ENCODE measurements at regions not wholly inside any gene's neighbourhood (a gene's known extent, or its start where the extent isn't known, plus 50 kb on each side); places are given as distances from the start of the nearest gene placed in this dataset.

- H3K4me2 ChIP-seq (ENCODE audit: control insufficient read depth, insufficient read depth): no peak overlapping the region
- no peaks in the 10 kb centered on the region for H3K4me1 ChIP-seq (ENCODE audit: control insufficient read depth, insufficient read depth, low read length)
- H3K9me3 ChIP-seq (replicated peaks; ENCODE audit: control insufficient read depth, insufficient read depth, low read length): no peaks in the 10 kb centered on the region
- intact Hi-C loops (cut with micrococcal nuclease; ENCODE audit: unreplicated experiment): loop anchor here (5.0 to 10.0 kb wide), 3 partner anchors 468 to 1635 kb away; no protein-coding TSS in a partner anchor
- H3K9ac ChIP-seq (ENCODE audit: control insufficient read depth, insufficient read depth, low read length): no peak overlapping the region
- SMC1A ChIA-PET (ENCODE audit: uncharacterized antibody, unreplicated experiment): interaction anchor here (0.8 to 2.4 kb wide), 2 partner anchors 110 to 399 kb away, joined by 3 to 8 read pairs; no protein-coding TSS in a partner anchor
- no peaks in the 10 kb centered on the region for H3K36me3 ChIP-seq (ENCODE audit: control insufficient read depth in 2 of 2, insufficient read depth in 2 of 2, low read length in 1 of 2)
- DNase-seq (ENCODE audit: low read depth, low spot score) (no peak), ATAC-seq (no peak), FAIRE-seq (no peak)
- CTCF ChIA-PET: interaction anchor here (0.6 to 1.8 kb wide), 3 partner anchors 399 to 1013 kb away, joined by 3 to 7 read pairs (median 3); no protein-coding TSS in a partner anchor
- no peaks in the 10 kb centered on the region for H4K20me1 ChIP-seq (ENCODE audit: control insufficient read depth, insufficient read depth)
- no TSS peak for BruUV-seq (replicated peaks)
- H2AFZ ChIP-seq (ENCODE audit: control insufficient read depth, low read depth, low read length): no peak overlapping the region
- no peak overlapping the region for H3K4me3 ChIP-seq
- no peaks in the 10 kb centered on the region; a peak in 1 of 4 replicates for H3K27me3 ChIP-seq (replicated peaks in 1 of 2; ENCODE audit: control insufficient read depth in 2 of 2, insufficient read depth in 2 of 2, low read length in 1 of 2)
- in situ Hi-C loops (cut with MboI): loop anchor here (25.0 kb wide), 1 partner anchor 995 kb away; no protein-coding TSS in a partner anchor
- no peaks in the 10 kb centered on the region for H3K79me2 ChIP-seq (ENCODE audit: control insufficient read depth, insufficient read depth, low read length)
- RAD21 ChIA-PET (ENCODE audit: unreplicated experiment): interaction anchor here (1.9 kb wide), 1 partner anchor 305 kb away, joined by 5 read pairs; no protein-coding TSS in a partner anchor
- POLR2A ChIA-PET: no interaction called here
- TF ChIP-seq SMAD5 (IDR thresholded peaks at IDR 0.05; ENCODE audit: low read depth): no peak
- TF ChIP-seq SIX5 (IDR thresholded peaks at IDR 0.05; ENCODE audit: low read depth, low read length, severe bottlenecking): no peak
- WGBS (ENCODE audit: insufficient coverage, insufficient replicate concordance, low lambda C conversion rate, missing lambda C conversion rate): 0% methylated on average over 1 of the region's 1 CpG
- H3K27ac ChIP-seq (ENCODE audit: control insufficient read depth, insufficient read depth): no peak overlapping the region
Measured at GRCh38 chr4:111632641-111633151, 512.6 kb upstream of the FAM241A start.

GRCh38 chr4:111633663-111634266 lies 511.5 kb upstream of the FAM241A start:
- H3K9me3 ChIP-seq (replicated peaks; ENCODE audit: control insufficient read depth, insufficient read depth, low read length): no peaks in the 10 kb centered on the region
- no peaks in the 10 kb centered on the region for H4K20me1 ChIP-seq (ENCODE audit: control insufficient read depth, insufficient read depth)
- WGBS (ENCODE audit: insufficient coverage, insufficient replicate concordance, low lambda C conversion rate, missing lambda C conversion rate): 58% methylated on average over 7 of the region's 7 CpGs
- ATAC-seq (no peak), DNase-seq (ENCODE audit: low read depth, low spot score) (no peak), FAIRE-seq (no peak)
- H3K36me3 ChIP-seq (ENCODE audit: control insufficient read depth in 2 of 2, insufficient read depth in 2 of 2, low read length in 1 of 2): no peaks in the 10 kb centered on the region
- TF ChIP-seq SUZ12 (IDR thresholded peaks at IDR 0.05; ENCODE audit: unreplicated experiment): no peak
- no peak for TF ChIP-seq PBX3 (IDR thresholded peaks at IDR 0.05; ENCODE audit: insufficient replicate concordance, low read depth, low read length)
- no peak for TF ChIP-seq NFYA (IDR thresholded peaks at IDR 0.05; ENCODE audit: borderline replicate concordance, low read depth, low read length)
- H3K9ac ChIP-seq (ENCODE audit: control insufficient read depth, insufficient read depth, low read length): no peak overlapping the region
- no peak overlapping the region for H3K4me2 ChIP-seq (ENCODE audit: control insufficient read depth, insufficient read depth)
- no peak overlapping the region for H3K4me3 ChIP-seq
- H3K4me1 ChIP-seq (ENCODE audit: control insufficient read depth, insufficient read depth, low read length): no peaks in the 10 kb centered on the region
- H3K27me3 ChIP-seq (replicated peaks in 1 of 2; ENCODE audit: control insufficient read depth in 2 of 2, insufficient read depth in 2 of 2, low read length in 1 of 2): no peaks in the 10 kb centered on the region; a peak in 1 of 4 replicates
- CTCF ChIA-PET: no interaction called here
- intact Hi-C loops (cut with micrococcal nuclease; ENCODE audit: unreplicated experiment) (loop anchor here (5.0 to 10.0 kb wide), 3 partner anchors 469 to 1636 kb away; no protein-coding TSS in a partner anchor), in situ Hi-C loops (cut with MboI) (loop anchor here (25.0 kb wide), 1 partner anchor 996 kb away; no protein-coding TSS in a partner anchor)
- H3K27ac ChIP-seq (ENCODE audit: control insufficient read depth, insufficient read depth): no peak overlapping the region
- SMC1A ChIA-PET (ENCODE audit: uncharacterized antibody, unreplicated experiment): interaction anchor here (0.9 to 2.4 kb wide), 4 partner anchors 15 to 398 kb away, joined by 3 to 8 read pairs (median 3); no protein-coding TSS in a partner anchor
- no peak overlapping the region for H2AFZ ChIP-seq (ENCODE audit: control insufficient read depth, low read depth, low read length)
- no TSS peak for BruUV-seq (replicated peaks)
- RAD21 ChIA-PET (ENCODE audit: unreplicated experiment): no interaction called here
- H3K79me2 ChIP-seq (ENCODE audit: control insufficient read depth, insufficient read depth, low read length): no peaks in the 10 kb centered on the region
- POLR2A ChIA-PET: no interaction called here
